ENCODE measurements at regions not wholly inside any gene's neighbourhood (a gene's known extent, or its start where the extent isn't known, plus 50 kb on each side); places are given as distances from the start of the nearest gene placed in this dataset.

- H3K4me3 Mint-ChIP-seq: peak overlapping the region; percentile 60
- peak overlapping the region; percentile 80 for H3K27ac Mint-ChIP-seq
- peaks cover 10% of the 10 kb centered on the region for H3K9me3 Mint-ChIP-seq
- no peaks in the 10 kb centered on the region for H3K27me3 Mint-ChIP-seq
- H3K4me1 Mint-ChIP-seq (ENCODE audit: unreplicated experiment): peaks cover 7% of the 10 kb centered on the region
- peaks cover 5% of the 10 kb centered on the region for H3K36me3 Mint-ChIP-seq
- TF ChIP-seq, protein P1, sequence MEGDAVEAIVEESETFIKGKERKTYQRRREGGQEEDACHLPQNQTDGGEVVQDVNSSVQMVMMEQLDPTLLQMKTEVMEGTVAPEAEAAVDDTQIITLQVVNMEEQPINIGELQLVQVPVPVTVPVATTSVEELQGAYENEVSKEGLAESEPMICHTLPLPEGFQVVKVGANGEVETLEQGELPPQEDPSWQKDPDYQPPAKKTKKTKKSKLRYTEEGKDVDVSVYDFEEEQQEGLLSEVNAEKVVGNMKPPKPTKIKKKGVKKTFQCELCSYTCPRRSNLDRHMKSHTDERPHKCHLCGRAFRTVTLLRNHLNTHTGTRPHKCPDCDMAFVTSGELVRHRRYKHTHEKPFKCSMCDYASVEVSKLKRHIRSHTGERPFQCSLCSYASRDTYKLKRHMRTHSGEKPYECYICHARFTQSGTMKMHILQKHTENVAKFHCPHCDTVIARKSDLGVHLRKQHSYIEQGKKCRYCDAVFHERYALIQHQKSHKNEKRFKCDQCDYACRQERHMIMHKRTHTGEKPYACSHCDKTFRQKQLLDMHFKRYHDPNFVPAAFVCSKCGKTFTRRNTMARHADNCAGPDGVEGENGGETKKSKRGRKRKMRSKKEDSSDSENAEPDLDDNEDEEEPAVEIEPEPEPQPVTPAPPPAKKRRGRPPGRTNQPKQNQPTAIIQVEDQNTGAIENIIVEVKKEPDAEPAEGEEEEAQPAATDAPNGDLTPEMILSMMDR (conservative IDR thresholded peaks at IDR 0.05): no peak
- DNase-seq (ENCODE audit: extremely low spot score, unreplicated experiment): no peak
These were observed 79.3 kb upstream of the MDFIC start for GRCh38 chr7:114842551-114843065.

DNA sequence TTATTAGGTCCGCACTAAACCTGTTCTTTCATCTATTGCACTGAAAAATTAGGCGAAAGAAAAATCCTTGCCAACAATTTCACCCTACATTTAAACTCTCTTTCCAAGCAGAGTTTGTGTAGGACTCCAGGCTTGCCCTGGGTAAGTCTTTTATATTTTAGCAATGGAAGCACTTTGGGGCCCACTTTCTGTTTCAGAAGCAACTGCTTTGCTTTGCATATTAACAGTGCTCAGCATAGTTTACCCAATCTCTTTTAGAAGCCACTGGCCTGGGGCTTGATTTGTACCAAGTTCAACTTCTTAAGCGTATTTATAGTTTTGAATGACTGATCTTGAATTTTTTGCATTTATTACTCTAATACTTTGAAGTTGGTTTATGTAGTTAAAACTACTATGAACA is 78.8 kb upstream of the MDFIC start:
- peak overlapping the region; percentile 80 for H3K27ac Mint-ChIP-seq
- no peak for DNase-seq (ENCODE audit: extremely low spot score, unreplicated experiment)
- peaks cover 10% of the 10 kb centered on the region for H3K9me3 Mint-ChIP-seq
- TF ChIP-seq, protein P1 (conservative IDR thresholded peaks at IDR 0.05): no peak
- H3K4me3 Mint-ChIP-seq: peak overlapping the region; percentile 60
- H3K4me1 Mint-ChIP-seq (ENCODE audit: unreplicated experiment): peaks cover 7% of the 10 kb centered on the region
- no peaks in the 10 kb centered on the region for H3K27me3 Mint-ChIP-seq
- peaks cover 5% of the 10 kb centered on the region for H3K36me3 Mint-ChIP-seq

DNA sequence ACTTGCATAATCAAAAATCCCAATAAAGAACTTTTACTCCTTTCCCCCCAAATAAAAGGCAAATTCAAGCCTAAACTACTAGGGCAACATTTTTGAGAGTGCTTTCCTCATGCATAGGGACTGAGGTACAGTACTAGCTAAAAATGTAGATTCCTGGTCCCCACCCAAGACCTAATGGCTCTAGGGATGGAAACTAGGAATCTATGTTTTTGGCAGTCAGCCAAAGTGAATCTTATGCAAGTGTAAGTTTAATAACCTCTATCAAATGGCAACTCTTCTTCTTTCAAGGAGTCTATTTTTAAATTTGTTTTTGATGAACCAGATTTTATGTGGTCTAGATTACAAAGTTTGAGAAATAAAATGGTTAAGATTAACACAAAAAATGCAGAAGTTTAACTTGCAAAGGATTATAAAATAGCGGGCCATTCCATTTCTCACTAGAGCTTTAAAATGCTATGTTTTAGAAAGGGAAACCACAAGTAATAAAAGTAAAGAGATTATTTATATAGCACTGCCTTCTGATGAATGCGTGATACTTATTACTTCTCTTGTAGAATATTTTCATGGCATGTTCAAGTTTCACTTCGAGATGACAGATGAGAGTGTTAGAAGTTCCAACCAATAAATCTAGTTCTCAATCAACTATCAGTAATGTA is 70.4 kb upstream of the MDFIC start:
- Mint-ChIP-seq H3K36me3 (no peaks in the 10 kb centered on the region), H3K4me3 (no peak overlapping the region), H3K27me3 (no peaks in the 10 kb centered on the region), H3K27ac (peak overlapping the region; percentile 20), H3K9me3 (no peaks in the 10 kb centered on the region), H3K4me1 (ENCODE audit: unreplicated experiment) (peaks cover 5% of the 10 kb centered on the region)
- no peak for DNase-seq (ENCODE audit: extremely low spot score, unreplicated experiment)
- TF ChIP-seq, protein P1 (conservative IDR thresholded peaks at IDR 0.05): no peak

- H3K27me3 Mint-ChIP-seq: no peaks in the 10 kb centered on the region
- H3K27ac Mint-ChIP-seq: no peak overlapping the region
- TF ChIP-seq, protein P1 (conservative IDR thresholded peaks at IDR 0.05): no peak
- H3K36me3 Mint-ChIP-seq: no peaks in the 10 kb centered on the region
- no peak for DNase-seq (ENCODE audit: extremely low spot score, unreplicated experiment)
- H3K4me1 Mint-ChIP-seq (ENCODE audit: unreplicated experiment): peaks cover 5% of the 10 kb centered on the region
- no peaks in the 10 kb centered on the region for H3K9me3 Mint-ChIP-seq
- H3K4me3 Mint-ChIP-seq: no peak overlapping the region
These were observed 69.6 kb upstream of the MDFIC start for GRCh38 chr7:114852293-114852692.

DNA sequence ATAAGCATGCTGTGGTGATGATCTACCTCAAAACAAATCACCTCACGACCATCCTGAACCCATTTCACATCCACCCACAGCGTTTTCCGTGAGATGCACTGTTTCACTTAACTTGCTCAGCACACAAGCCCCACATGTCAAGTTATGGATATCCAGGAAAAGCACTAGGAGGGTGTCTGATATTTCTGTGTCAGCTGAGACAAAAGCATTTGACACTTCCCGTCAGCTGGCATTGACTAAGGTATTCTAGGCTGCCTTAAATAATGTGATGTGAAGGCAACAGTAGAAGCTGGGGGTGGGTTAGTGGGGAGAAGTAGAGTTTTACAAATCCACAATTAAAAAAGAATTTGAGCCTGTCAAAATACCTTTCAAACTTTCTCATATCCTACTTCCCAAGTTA is 68.7 kb upstream of the MDFIC start:
- Mint-ChIP-seq H3K27me3 (no peaks in the 10 kb centered on the region), H3K9me3 (no peaks in the 10 kb centered on the region), H3K4me3 (no peak overlapping the region), H3K4me1 (ENCODE audit: unreplicated experiment) (peaks cover 5% of the 10 kb centered on the region), H3K36me3 (no peaks in the 10 kb centered on the region), H3K27ac (no peak overlapping the region)
- TF ChIP-seq, protein P1 (conservative IDR thresholded peaks at IDR 0.05): no peak
- no peak for DNase-seq (ENCODE audit: extremely low spot score, unreplicated experiment)

Measured in type B pancreatic cell (in vitro differentiated cells).